Ishikawa (cell line): ENCODE measurements at regions not wholly inside any gene's neighbourhood (a gene's known extent, or its start where the extent isn't known, plus 50 kb on each side); places are given as distances from the start of the nearest gene placed in this dataset.

Source experiments
- CEBPB ChIP-seq: IDR thresholded peaks from 2 replicates; pipeline ENCODE4 v1.6.1; 2012
- CREB1 ChIP-seq: IDR thresholded peaks from 2 replicates; pipeline ENCODE4 v1.6.1; 2012; ENCODE audit warnings: low read depth
- EGR1 ChIP-seq: IDR thresholded peaks from 2 replicates; pipeline ENCODE4 v1.6.1; 2012
- EP300 ChIP-seq: IDR thresholded peaks from 2 replicates; pipeline ENCODE4 v1.6.1; 2012; ENCODE audit warnings: borderline replicate concordance
- FOXM1 ChIP-seq: IDR thresholded peaks from 2 replicates; pipeline ENCODE4 v1.6.1; 2012; ENCODE audit warnings: low read depth, borderline replicate concordance
- NFIC ChIP-seq: IDR thresholded peaks from 2 replicates; pipeline ENCODE4 v1.6.1; 2012
- RAD21 ChIP-seq: IDR thresholded peaks from 2 replicates; pipeline ENCODE4 v1.6.1; 2012; ENCODE audit warnings: low read depth
- TAF1 ChIP-seq: IDR thresholded peaks from 2 replicates; pipeline ENCODE4 v1.6.1; 2012; ENCODE audit warnings: low read depth, mild to moderate bottlenecking
- TCF12 ChIP-seq: IDR thresholded peaks from 2 replicates; pipeline ENCODE4 v1.6.1; 2012; ENCODE audit warnings: low read depth
- TEAD4 ChIP-seq: IDR thresholded peaks from 2 replicates; pipeline ENCODE4 v1.6.1; 2012
- YY1 ChIP-seq: IDR thresholded peaks from 2 replicates; pipeline ENCODE4 v1.6.1; 2012; ENCODE audit warnings: low read depth
- ZBTB7A ChIP-seq: IDR thresholded peaks from 2 replicates; pipeline ENCODE4 v1.6.1; 2012; ENCODE audit warnings: low read depth
- TF ChIP-seq, protein P1 (sequence below): IDR thresholded peaks from 2 replicates; pipeline ENCODE4 v1.6.1; 2012
- TF ChIP-seq, protein P2 (sequence below): IDR thresholded peaks from 2 replicates; pipeline ENCODE4 v1.6.1; 2012; ENCODE audit warnings: low read depth, mild to moderate bottlenecking
- TF ChIP-seq, protein P3 (sequence below): IDR thresholded peaks from 2 replicates; pipeline ENCODE4 v1.6.1; 2012

DNA sequence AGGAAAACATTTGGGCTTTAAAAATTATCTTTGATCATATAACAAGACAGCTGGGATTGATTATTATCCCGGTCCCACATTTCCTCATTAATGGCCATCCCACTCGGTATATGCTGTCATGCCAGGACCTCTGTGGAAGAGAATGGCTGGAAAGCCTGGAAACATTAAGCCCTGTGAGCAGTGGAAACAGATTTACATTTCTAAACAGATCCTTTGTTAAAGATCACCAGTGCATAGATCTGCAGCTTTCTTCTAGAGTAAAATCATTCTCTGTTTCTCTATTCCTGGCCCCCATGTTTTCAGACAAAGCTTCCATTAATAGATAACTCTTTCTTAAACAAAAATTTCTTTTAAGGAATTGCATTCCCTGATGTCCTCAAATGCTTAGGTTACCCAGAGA, 152.2 kb downstream of the CAVIN4 start:
- TF ChIP-seq, protein P1, sequence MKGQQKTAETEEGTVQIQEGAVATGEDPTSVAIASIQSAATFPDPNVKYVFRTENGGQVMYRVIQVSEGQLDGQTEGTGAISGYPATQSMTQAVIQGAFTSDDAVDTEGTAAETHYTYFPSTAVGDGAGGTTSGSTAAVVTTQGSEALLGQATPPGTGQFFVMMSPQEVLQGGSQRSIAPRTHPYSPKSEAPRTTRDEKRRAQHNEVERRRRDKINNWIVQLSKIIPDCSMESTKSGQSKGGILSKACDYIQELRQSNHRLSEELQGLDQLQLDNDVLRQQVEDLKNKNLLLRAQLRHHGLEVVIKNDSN = no peak
- no peak for TF ChIP-seq TEAD4
- no peak for TF ChIP-seq EP300
- TF ChIP-seq, protein P2, sequence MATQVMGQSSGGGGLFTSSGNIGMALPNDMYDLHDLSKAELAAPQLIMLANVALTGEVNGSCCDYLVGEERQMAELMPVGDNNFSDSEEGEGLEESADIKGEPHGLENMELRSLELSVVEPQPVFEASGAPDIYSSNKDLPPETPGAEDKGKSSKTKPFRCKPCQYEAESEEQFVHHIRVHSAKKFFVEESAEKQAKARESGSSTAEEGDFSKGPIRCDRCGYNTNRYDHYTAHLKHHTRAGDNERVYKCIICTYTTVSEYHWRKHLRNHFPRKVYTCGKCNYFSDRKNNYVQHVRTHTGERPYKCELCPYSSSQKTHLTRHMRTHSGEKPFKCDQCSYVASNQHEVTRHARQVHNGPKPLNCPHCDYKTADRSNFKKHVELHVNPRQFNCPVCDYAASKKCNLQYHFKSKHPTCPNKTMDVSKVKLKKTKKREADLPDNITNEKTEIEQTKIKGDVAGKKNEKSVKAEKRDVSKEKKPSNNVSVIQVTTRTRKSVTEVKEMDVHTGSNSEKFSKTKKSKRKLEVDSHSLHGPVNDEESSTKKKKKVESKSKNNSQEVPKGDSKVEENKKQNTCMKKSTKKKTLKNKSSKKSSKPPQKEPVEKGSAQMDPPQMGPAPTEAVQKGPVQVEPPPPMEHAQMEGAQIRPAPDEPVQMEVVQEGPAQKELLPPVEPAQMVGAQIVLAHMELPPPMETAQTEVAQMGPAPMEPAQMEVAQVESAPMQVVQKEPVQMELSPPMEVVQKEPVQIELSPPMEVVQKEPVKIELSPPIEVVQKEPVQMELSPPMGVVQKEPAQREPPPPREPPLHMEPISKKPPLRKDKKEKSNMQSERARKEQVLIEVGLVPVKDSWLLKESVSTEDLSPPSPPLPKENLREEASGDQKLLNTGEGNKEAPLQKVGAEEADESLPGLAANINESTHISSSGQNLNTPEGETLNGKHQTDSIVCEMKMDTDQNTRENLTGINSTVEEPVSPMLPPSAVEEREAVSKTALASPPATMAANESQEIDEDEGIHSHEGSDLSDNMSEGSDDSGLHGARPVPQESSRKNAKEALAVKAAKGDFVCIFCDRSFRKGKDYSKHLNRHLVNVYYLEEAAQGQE = no peak

DNA sequence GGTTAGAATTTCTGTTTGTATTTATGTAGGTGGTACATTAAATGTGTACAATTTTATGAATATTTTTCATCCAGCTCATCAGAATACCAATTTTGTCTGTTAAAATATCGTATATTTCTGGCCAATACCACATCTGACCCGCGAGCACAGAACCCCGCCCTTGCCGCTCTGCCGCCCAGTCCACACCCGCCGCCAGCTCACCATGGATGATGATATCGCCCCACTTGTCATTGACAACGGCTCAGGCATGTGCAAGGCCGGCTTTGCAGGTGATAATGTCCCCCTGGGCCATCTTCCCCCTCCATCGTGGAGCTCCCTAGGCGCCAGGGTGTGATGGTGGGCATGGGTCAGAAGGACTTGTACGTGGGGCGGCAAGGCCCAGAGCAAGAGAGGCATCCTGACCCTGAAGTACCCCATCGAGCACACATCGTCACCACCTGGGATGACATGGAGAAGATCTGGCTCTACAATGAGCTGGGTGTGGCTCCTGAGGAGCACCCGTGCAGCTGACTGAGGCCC, 153.2 kb downstream of the CAVIN4 start:
- TF ChIP-seq FOXM1 (no peak), TEAD4 (no peak), NFIC (no peak), RAD21 (no peak), TAF1 (no peak), TCF12 (no peak), EGR1 (no peak), EP300 (no peak), ZBTB7A (no peak), CREB1 (no peak), YY1 (no peak), CEBPB (no peak)
- TF ChIP-seq, protein P2 = no peak
- TF ChIP-seq, protein P3, sequence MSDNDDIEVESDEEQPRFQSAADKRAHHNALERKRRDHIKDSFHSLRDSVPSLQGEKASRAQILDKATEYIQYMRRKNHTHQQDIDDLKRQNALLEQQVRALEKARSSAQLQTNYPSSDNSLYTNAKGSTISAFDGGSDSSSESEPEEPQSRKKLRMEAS = no peak
- TF ChIP-seq, protein P1 = no peak

DNA sequence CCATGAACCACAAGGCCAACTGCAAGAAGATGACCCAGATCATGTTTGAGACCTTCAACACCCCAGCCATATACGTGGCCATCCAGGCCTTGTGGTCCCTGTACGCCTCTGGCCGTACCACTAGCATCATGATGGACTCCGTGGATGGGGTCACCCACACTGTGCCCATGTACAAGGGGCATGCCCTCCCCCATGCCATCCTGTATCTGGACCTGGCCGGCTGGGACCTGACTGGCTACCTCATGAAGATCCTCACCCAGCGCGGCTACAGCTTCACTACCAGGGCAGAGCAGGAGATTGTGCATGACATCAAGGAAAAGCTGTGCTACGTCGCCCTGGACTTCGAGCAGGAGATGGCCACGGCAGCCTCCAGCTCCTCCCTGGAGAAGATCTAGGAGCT, 153.7 kb downstream of the CAVIN4 start:
- TF ChIP-seq TCF12 (no peak), YY1 (no peak), NFIC (no peak), EP300 (no peak), CREB1 (no peak), RAD21 (no peak), FOXM1 (no peak), CEBPB (no peak), EGR1 (no peak), TEAD4 (no peak), TAF1 (no peak), ZBTB7A (no peak)
- TF ChIP-seq, protein P3 = no peak
- TF ChIP-seq, protein P1 = no peak
- TF ChIP-seq, protein P2 = no peak

DNA sequence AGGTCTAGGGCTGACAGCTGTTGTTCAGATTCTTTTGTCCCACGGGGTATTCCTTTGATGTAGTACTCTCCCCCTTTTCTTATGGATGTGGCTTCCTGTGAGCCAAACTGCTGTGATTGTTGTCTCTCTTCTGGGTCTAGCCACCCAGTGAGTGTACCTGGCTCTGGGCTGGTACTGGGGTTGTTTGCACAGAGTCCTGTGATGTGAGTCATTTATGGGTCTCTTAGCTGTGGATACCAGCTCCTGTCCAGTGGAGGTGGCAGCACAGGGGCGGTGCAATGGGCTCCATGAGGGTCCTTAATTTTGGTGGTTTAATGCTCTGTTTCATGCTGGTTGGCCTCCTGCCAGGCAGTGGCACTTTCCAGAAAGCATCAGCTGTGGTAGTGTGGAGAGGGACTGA, 161.3 kb downstream of the CAVIN4 start:
- TF ChIP-seq EGR1 (no peak), TCF12 (no peak), FOXM1 (no peak), NFIC (no peak), RAD21 (no peak), EP300 (no peak), ZBTB7A (no peak), CEBPB (no peak)

DNA sequence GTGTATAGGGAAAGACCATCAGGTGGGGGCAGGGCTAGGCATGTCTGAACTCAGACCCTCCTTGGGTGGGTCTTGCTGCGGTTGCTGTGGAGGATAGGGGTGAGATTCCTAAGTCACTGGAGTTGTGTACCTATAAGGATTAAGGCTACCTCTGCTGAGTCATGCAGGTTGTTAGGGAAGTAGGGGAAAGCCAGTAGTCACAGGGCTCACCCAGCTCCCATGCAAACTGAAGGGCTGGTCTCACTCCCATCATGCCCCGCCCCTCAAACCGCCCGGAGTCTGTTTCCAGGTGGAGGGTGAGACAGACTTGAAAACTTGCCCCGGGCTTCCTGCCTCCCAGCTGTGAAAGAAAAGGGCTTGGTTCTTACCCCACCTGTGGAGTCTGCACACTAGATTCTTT, 161.8 kb downstream of the CAVIN4 start:
- TF ChIP-seq CREB1 (no peak), YY1 (no peak), EGR1 (no peak), FOXM1 (no peak), EP300 (no peak), CEBPB (no peak), TAF1 (no peak), TCF12 (no peak), TEAD4 (no peak), RAD21 (no peak), ZBTB7A (no peak), NFIC (no peak)
- TF ChIP-seq, protein P2 = no peak
- TF ChIP-seq, protein P3 = no peak
- TF ChIP-seq, protein P1 = no peak
